ENCODE measurements at regions not wholly inside any gene's neighbourhood (a gene's known extent, or its start where the extent isn't known, plus 50 kb on each side); places are given as distances from the start of the nearest gene placed in this dataset.

DNA sequence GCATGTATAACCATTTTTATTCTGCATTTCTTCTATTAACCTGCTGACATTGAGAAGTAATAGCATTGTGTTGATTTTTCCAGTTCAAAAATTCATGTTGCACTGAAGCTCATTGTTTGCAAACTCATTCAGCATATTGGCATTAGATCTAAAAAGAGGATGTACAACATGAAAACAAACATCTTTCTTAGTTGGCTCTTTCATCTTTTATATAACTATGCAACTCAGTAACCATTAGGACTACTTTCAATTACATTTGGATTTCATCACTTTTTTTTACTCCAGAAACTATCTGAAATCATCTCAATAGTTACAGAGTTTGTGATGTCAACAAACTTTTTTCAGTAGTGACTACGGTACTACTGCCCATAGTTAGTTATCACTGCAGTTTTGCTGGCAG is 346.0 kb upstream of the EPHA5 start:
- TF ChIP-seq, protein P1, sequence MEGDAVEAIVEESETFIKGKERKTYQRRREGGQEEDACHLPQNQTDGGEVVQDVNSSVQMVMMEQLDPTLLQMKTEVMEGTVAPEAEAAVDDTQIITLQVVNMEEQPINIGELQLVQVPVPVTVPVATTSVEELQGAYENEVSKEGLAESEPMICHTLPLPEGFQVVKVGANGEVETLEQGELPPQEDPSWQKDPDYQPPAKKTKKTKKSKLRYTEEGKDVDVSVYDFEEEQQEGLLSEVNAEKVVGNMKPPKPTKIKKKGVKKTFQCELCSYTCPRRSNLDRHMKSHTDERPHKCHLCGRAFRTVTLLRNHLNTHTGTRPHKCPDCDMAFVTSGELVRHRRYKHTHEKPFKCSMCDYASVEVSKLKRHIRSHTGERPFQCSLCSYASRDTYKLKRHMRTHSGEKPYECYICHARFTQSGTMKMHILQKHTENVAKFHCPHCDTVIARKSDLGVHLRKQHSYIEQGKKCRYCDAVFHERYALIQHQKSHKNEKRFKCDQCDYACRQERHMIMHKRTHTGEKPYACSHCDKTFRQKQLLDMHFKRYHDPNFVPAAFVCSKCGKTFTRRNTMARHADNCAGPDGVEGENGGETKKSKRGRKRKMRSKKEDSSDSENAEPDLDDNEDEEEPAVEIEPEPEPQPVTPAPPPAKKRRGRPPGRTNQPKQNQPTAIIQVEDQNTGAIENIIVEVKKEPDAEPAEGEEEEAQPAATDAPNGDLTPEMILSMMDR (IDR thresholded peaks at IDR 0.05; ENCODE audit: extremely low read depth in 1 of 2, insufficient read depth in 1 of 2, low read depth in 1 of 2, low read length in 2 of 2), result no peak
- TF ChIP-seq POLR2A (IDR thresholded peaks at IDR 0.05; ENCODE audit: low read depth, low read length) (no peak), MYC (IDR thresholded peaks at IDR 0.05; ENCODE audit: low read depth, low read length) (no peak)

Measured in endothelial cell of umbilical vein (primary cell).